ENCODE measurements at regions not wholly inside any gene's neighbourhood (a gene's known extent, or its start where the extent isn't known, plus 50 kb on each side); places are given as distances from the start of the nearest gene placed in this dataset.

DNA sequence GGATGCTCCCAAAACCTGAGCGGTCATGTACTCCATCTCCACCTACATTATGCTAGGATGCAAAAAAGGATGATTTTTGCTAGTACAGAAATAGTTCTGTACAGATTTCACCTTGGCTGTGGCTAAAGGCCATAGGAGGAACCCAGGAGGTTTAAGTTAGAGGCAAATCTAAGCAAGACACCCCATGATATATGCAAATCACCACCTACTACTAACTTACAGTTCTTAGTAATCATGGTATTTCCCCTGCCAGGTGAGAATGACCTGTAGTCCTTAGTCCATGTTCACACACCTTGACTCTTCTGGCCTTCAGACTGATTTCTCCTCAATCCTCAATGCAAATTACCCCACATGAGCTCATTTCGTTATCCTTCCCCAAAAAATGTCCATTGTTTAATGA is 154.2 kb downstream of the IMPG2 start:
- H3K14ac ChIP-seq (replicated peaks; ENCODE audit: low read depth, low read length): no peak overlapping the region
- no peak overlapping the region for H3K18ac ChIP-seq (ENCODE audit: low read depth, low read length)
- TF ChIP-seq, protein P1, sequence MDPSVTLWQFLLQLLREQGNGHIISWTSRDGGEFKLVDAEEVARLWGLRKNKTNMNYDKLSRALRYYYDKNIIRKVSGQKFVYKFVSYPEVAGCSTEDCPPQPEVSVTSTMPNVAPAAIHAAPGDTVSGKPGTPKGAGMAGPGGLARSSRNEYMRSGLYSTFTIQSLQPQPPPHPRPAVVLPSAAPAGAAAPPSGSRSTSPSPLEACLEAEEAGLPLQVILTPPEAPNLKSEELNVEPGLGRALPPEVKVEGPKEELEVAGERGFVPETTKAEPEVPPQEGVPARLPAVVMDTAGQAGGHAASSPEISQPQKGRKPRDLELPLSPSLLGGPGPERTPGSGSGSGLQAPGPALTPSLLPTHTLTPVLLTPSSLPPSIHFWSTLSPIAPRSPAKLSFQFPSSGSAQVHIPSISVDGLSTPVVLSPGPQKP (IDR thresholded peaks at IDR 0.05; ENCODE audit: borderline replicate concordance, low read depth, low read length): no peak
- no peak for TF ChIP-seq MAFK (IDR thresholded peaks at IDR 0.05; ENCODE audit: low read depth, low read length)
- TF ChIP-seq, protein P2, sequence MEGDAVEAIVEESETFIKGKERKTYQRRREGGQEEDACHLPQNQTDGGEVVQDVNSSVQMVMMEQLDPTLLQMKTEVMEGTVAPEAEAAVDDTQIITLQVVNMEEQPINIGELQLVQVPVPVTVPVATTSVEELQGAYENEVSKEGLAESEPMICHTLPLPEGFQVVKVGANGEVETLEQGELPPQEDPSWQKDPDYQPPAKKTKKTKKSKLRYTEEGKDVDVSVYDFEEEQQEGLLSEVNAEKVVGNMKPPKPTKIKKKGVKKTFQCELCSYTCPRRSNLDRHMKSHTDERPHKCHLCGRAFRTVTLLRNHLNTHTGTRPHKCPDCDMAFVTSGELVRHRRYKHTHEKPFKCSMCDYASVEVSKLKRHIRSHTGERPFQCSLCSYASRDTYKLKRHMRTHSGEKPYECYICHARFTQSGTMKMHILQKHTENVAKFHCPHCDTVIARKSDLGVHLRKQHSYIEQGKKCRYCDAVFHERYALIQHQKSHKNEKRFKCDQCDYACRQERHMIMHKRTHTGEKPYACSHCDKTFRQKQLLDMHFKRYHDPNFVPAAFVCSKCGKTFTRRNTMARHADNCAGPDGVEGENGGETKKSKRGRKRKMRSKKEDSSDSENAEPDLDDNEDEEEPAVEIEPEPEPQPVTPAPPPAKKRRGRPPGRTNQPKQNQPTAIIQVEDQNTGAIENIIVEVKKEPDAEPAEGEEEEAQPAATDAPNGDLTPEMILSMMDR (conservative IDR thresholded peaks at IDR 0.05; ENCODE audit: low read depth, low read length): no peak
- TF ChIP-seq, protein P3, sequence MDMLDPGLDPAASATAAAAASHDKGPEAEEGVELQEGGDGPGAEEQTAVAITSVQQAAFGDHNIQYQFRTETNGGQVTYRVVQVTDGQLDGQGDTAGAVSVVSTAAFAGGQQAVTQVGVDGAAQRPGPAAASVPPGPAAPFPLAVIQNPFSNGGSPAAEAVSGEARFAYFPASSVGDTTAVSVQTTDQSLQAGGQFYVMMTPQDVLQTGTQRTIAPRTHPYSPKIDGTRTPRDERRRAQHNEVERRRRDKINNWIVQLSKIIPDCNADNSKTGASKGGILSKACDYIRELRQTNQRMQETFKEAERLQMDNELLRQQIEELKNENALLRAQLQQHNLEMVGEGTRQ (IDR thresholded peaks at IDR 0.05; ENCODE audit: low read depth, low read length): no peak
- TF ChIP-seq FOS (IDR thresholded peaks at IDR 0.05; ENCODE audit: low read depth, low read length): no peak
- TF ChIP-seq POLR2A (IDR thresholded peaks at IDR 0.05; ENCODE audit: low read depth, low read length): no peak
- no peak for TF ChIP-seq MAZ (IDR thresholded peaks at IDR 0.05; ENCODE audit: borderline replicate concordance, low read depth, low read length)
- TF ChIP-seq MXI1 (IDR thresholded peaks at IDR 0.05; ENCODE audit: borderline replicate concordance, low read depth, low read length): no peak
- TF ChIP-seq RAD21 (IDR thresholded peaks at IDR 0.05; ENCODE audit: low read length): no peak
- no peak for TF ChIP-seq RFX5 (IDR thresholded peaks at IDR 0.05; ENCODE audit: low read depth, low read length)
- TF ChIP-seq NFE2L2 (IDR thresholded peaks at IDR 0.05; ENCODE audit: low read depth, low read length): no peak
- no peak for TF ChIP-seq BHLHE40 (IDR thresholded peaks at IDR 0.05; ENCODE audit: low read depth, low read length)
- TF ChIP-seq CEBPB (IDR thresholded peaks at IDR 0.05; ENCODE audit: low read depth, low read length): no peak
- no peak for TF ChIP-seq CHD1 (IDR thresholded peaks at IDR 0.05; ENCODE audit: low read depth, low read length)
- no peak overlapping the region for H3K9ac ChIP-seq (ENCODE audit: low read depth, low read length)
- intact Hi-C loops (cut with micrococcal nuclease): no loop called here
- no peak overlapping the region for H2BK15ac ChIP-seq (ENCODE audit: low read depth, low read length)
- H3K4ac ChIP-seq (ENCODE audit: low read depth, low read length): no peak overlapping the region
- DNase-seq (no peak), ATAC-seq (ENCODE audit: low read depth) (no peak)
- WGBS, 2 experiments (ENCODE audit: extremely low coverage in 2 of 2, insufficient read length in 1 of 2): no CpG with 5 or more reads among the region's 2 CpGs
- H4K91ac ChIP-seq (ENCODE audit: insufficient read depth, low read depth, low read length): no peak overlapping the region
- H2BK5ac ChIP-seq (ENCODE audit: low read depth, low read length, poor library complexity, severe bottlenecking): no peak overlapping the region
- no peak overlapping the region for H3K4me2 ChIP-seq (ENCODE audit: low read depth, low read length)
- no peak overlapping the region for H3K23ac ChIP-seq (ENCODE audit: low read depth, low read length)
- no peak overlapping the region for H2BK120ac ChIP-seq (ENCODE audit: low read depth, low read length)
- no TSS peak for BruUV-seq (replicated peaks)
- no peak overlapping the region for H3K27ac ChIP-seq (ENCODE audit: insufficient read depth, low read length)
- no peak overlapping the region for H2AK9ac ChIP-seq (replicated peaks; ENCODE audit: low read depth, low read length, poor library complexity)
- H2AK5ac ChIP-seq (ENCODE audit: low read depth, low read length): no peak overlapping the region
- H4K20me1 ChIP-seq (ENCODE audit: insufficient read depth, low read length): no peaks in the 10 kb centered on the region
- no peak overlapping the region for H3K56ac ChIP-seq (ENCODE audit: extremely low read depth, insufficient read depth, low read length)
- no peak overlapping the region for H2AFZ ChIP-seq (replicated peaks; ENCODE audit: low read length, poor library complexity)
- no peak overlapping the region for H3K4me3 ChIP-seq (ENCODE audit: insufficient read depth, low read depth, low read length)
- dilution Hi-C loops (cut with HindIII; ENCODE audit: low sequenced_read_pairs, unreplicated experiment): no loop called here
- H3K9me3 ChIP-seq (ENCODE audit: control insufficient read depth, insufficient read depth, low read length): no peaks in the 10 kb centered on the region
- in situ Hi-C loops (cut with MboI; ENCODE audit: low sequenced_read_pairs): no loop called here
- no peak overlapping the region for H2BK20ac ChIP-seq (ENCODE audit: low read depth, low read length)
- no peaks in the 10 kb centered on the region for H3K79me1 ChIP-seq (ENCODE audit: low read depth in 1 of 2, low read length in 2 of 2)
- H3K27me3 ChIP-seq (ENCODE audit: control insufficient read depth, insufficient read depth, low read length): no peaks in the 10 kb centered on the region; the same call in 1 of the 2 replicates
- no peak overlapping the region for H4K8ac ChIP-seq (ENCODE audit: low read depth in 2 of 2, low read length in 2 of 2)
- ChIA-PET CTCF (interaction anchor here (1.6 kb wide), 1 partner anchor 14 kb away, joined by 4 read pairs; no protein-coding TSS in a partner anchor), POLR2A (ENCODE audit: unreplicated experiment) (no interaction called here)
- no peak overlapping the region for H4K5ac ChIP-seq (ENCODE audit: low read depth, low read length)
- no peaks in the 10 kb centered on the region for H3K36me3 ChIP-seq (ENCODE audit: control insufficient read depth, insufficient read depth, low read length)
- H3K9me1 ChIP-seq (ENCODE audit: insufficient read depth, low read length): peaks cover 5% of the 10 kb centered on the region; the same call in 1 of the 2 replicates
- peaks cover 5% of the 10 kb centered on the region for H3K4me1 ChIP-seq (ENCODE audit: control insufficient read depth, insufficient read depth, low read length)

Data from IMR-90 (cell line).